ENCODE measurements at regions not wholly inside any gene's neighbourhood (a gene's known extent, or its start where the extent isn't known, plus 50 kb on each side); places are given as distances from the start of the nearest gene placed in this dataset.

- TF ChIP-seq CTCF (IDR thresholded peaks at IDR 0.05; ENCODE audit: low read depth, low read length), result no peak
- Histone ChIP-seq H3K27me3 (ENCODE audit: control insufficient read depth, insufficient read depth, low read length) (peaks cover 2% of the 10 kb centered on the region), H3K9me3 (ENCODE audit: control insufficient read depth, insufficient read depth, low read length) (no peaks in the 10 kb centered on the region), H3K4me3 (ENCODE audit: low read depth, low read length) (no peak overlapping the region), H3K27ac (ENCODE audit: low read depth, low read length) (no peak overlapping the region)
- POLR2A ChIA-PET, result no interaction called here
- CTCF ChIA-PET, result interaction anchor here (1.0 to 1.7 kb wide), 2 partner anchors 8 to 10 kb away, joined by 5 read pairs; no protein-coding TSS in a partner anchor
- no peak for DNase-seq (ENCODE audit: low read depth, low spot score)
Observed at GRCh38 chr1:204797401-204797800, 73.3 kb upstream of the NFASC start.

GRCh38 chr1:204799630-204800029, 71.0 kb upstream of the NFASC start:
- no peak for DNase-seq (ENCODE audit: low read depth, low spot score)
- ChIA-PET CTCF (interaction anchor here (1.9 kb wide), 1 partner anchor 8 kb away, joined by 7 read pairs; no protein-coding TSS in a partner anchor), POLR2A (no interaction called here)
- peaks cover 4% of the 10 kb centered on the region for H3K27me3 ChIP-seq (ENCODE audit: control insufficient read depth, insufficient read depth, low read length)
- no peak overlapping the region for H3K4me3 ChIP-seq (ENCODE audit: low read depth, low read length)
- H3K27ac ChIP-seq (ENCODE audit: low read depth, low read length), result no peak overlapping the region
- no peak for TF ChIP-seq CTCF (IDR thresholded peaks at IDR 0.05; ENCODE audit: low read depth, low read length)
- H3K9me3 ChIP-seq (ENCODE audit: control insufficient read depth, insufficient read depth, low read length), result no peaks in the 10 kb centered on the region

- Histone ChIP-seq H3K9me3 (ENCODE audit: control insufficient read depth, insufficient read depth, low read length) (no peaks in the 10 kb centered on the region), H3K27ac (ENCODE audit: low read depth, low read length) (no peak overlapping the region), H3K4me3 (ENCODE audit: low read depth, low read length) (no peak overlapping the region), H3K27me3 (ENCODE audit: control insufficient read depth, insufficient read depth, low read length) (peaks cover 4% of the 10 kb centered on the region)
- TF ChIP-seq CTCF (IDR thresholded peaks at IDR 0.05; ENCODE audit: low read depth, low read length), result no peak
- DNase-seq (ENCODE audit: low read depth, low spot score), result no peak
- POLR2A ChIA-PET, result no interaction called here
- CTCF ChIA-PET, result interaction anchor here (1.9 kb wide), 1 partner anchor 9 kb away, joined by 7 read pairs; no protein-coding TSS in a partner anchor
Observed at GRCh38 chr1:204801211-204801610, 69.5 kb upstream of the NFASC start.

GRCh38 chr1:204802401-204803175, 68.1 kb upstream of the NFASC start:
- POLR2A ChIA-PET, result no interaction called here
- CTCF ChIA-PET, result interaction anchor here (10.9 kb wide), 1 partner anchor 232 kb away, joined by 364 read pairs; no protein-coding TSS in a partner anchor
- no peaks in the 10 kb centered on the region for H3K9me3 ChIP-seq (ENCODE audit: control insufficient read depth, insufficient read depth, low read length)
- H3K27me3 ChIP-seq (ENCODE audit: control insufficient read depth, insufficient read depth, low read length), result peaks cover 4% of the 10 kb centered on the region
- DNase-seq (ENCODE audit: low read depth, low spot score), result no peak
- no peak for TF ChIP-seq CTCF (IDR thresholded peaks at IDR 0.05; ENCODE audit: low read depth, low read length)
- no peak overlapping the region for H3K27ac ChIP-seq (ENCODE audit: low read depth, low read length)
- H3K4me3 ChIP-seq (ENCODE audit: low read depth, low read length), result no peak overlapping the region

GRCh38 chr1:204803607-204804006, 67.1 kb upstream of the NFASC start:
- POLR2A ChIA-PET, result no interaction called here
- Histone ChIP-seq H3K27ac (ENCODE audit: low read depth, low read length) (no peak overlapping the region), H3K9me3 (ENCODE audit: control insufficient read depth, insufficient read depth, low read length) (no peaks in the 10 kb centered on the region), H3K27me3 (ENCODE audit: control insufficient read depth, insufficient read depth, low read length) (peaks cover 4% of the 10 kb centered on the region), H3K4me3 (ENCODE audit: low read depth, low read length) (no peak overlapping the region)
- no peak for DNase-seq (ENCODE audit: low read depth, low spot score)
- TF ChIP-seq CTCF (IDR thresholded peaks at IDR 0.05; ENCODE audit: low read depth, low read length), result no peak
- CTCF ChIA-PET, result interaction anchor here (0.7 to 10.9 kb wide), 2 partner anchors 233 to 1608 kb away, joined by 4 to 364 read pairs; no protein-coding TSS in a partner anchor
